ENCODE measurements at regions not wholly inside any gene's neighbourhood (a gene's known extent, or its start where the extent isn't known, plus 50 kb on each side); places are given as distances from the start of the nearest gene placed in this dataset.

- intact Hi-C loops (cut with DNase I) = no loop called here
- ATAC-seq = no peak
Measured at GRCh38 chr2:195509551-195509950, 147.5 kb upstream of the SLC39A10 start.

GRCh38 chr2:195508139-195508455, 148.9 kb upstream of the SLC39A10 start:
- intact Hi-C loops (cut with DNase I) = no loop called here
- ATAC-seq (no peak), DNase-seq (ENCODE audit: missing footprints) (no peak)

More at GRCh38 chr2:195509551-195509950, 147.5 kb upstream of the SLC39A10 start:
- no peak for DNase-seq (ENCODE audit: missing footprints)

GRCh38 chr2:195507447-195508138, 149.4 kb upstream of the SLC39A10 start:
- intact Hi-C loops (cut with DNase I) = no loop called here
- DNase-seq (ENCODE audit: missing footprints) = no peak
- ATAC-seq = no peak

GRCh38 chr2:195505701-195506100, 151.3 kb upstream of the SLC39A10 start:
- ATAC-seq = no peak
- no peak for DNase-seq (ENCODE audit: missing footprints)
- intact Hi-C loops (cut with DNase I) = no loop called here

GRCh38 chr2:195503208-195503607, 153.8 kb upstream of the SLC39A10 start:
- DNase-seq (ENCODE audit: missing footprints) = no peak
- intact Hi-C loops (cut with DNase I) = no loop called here
- ATAC-seq = no peak

- intact Hi-C loops (cut with DNase I) = no loop called here
- ATAC-seq = no peak
- no peak for DNase-seq (ENCODE audit: missing footprints)
Measured at GRCh38 chr2:195501746-195502145, 155.3 kb upstream of the SLC39A10 start.

GRCh38 chr2:195500879-195501278, 156.1 kb upstream of the SLC39A10 start:
- DNase-seq (ENCODE audit: missing footprints) (no peak), ATAC-seq (no peak)
- intact Hi-C loops (cut with DNase I) = no loop called here

GRCh38 chr2:195498839-195499490, 158.1 kb upstream of the SLC39A10 start:
- ATAC-seq = no peak
- no peak for DNase-seq (ENCODE audit: missing footprints)
- intact Hi-C loops (cut with DNase I) = no loop called here

GRCh38 chr2:195498176-195498575, 158.8 kb upstream of the SLC39A10 start:
- DNase-seq (ENCODE audit: missing footprints) = no peak
- ATAC-seq = no peak
- intact Hi-C loops (cut with DNase I) = no loop called here

GRCh38 chr2:195496991-195497390, 160.0 kb upstream of the SLC39A10 start:
- DNase-seq (ENCODE audit: missing footprints) = no peak
- intact Hi-C loops (cut with DNase I) = no loop called here
- no peak for ATAC-seq

GRCh38 chr2:195495966-195496365, 161.1 kb upstream of the SLC39A10 start:
- no peak for DNase-seq (ENCODE audit: missing footprints)
- intact Hi-C loops (cut with DNase I) = no loop called here
- no peak for ATAC-seq

GRCh38 chr2:195495351-195495750, 161.7 kb upstream of the SLC39A10 start:
- ATAC-seq = no peak
- intact Hi-C loops (cut with DNase I) = no loop called here

GRCh38 chr2:195494451-195494850, 162.6 kb upstream of the SLC39A10 start:
- no peak for DNase-seq (ENCODE audit: missing footprints)
- intact Hi-C loops (cut with DNase I) = no loop called here
- no peak for ATAC-seq

More at GRCh38 chr2:195495351-195495750, 161.7 kb upstream of the SLC39A10 start:
- no peak for DNase-seq (ENCODE audit: missing footprints)

GRCh38 chr2:195493416-195493815, 163.6 kb upstream of the SLC39A10 start:
- ATAC-seq (no peak), DNase-seq (ENCODE audit: missing footprints) (no peak)
- intact Hi-C loops (cut with DNase I) = no loop called here

GRCh38 chr2:195490319-195490718, 166.7 kb upstream of the SLC39A10 start:
- intact Hi-C loops (cut with DNase I) = no loop called here
- DNase-seq (ENCODE audit: missing footprints) (no peak), ATAC-seq (no peak)

GRCh38 chr2:195489101-195489500, 167.9 kb upstream of the SLC39A10 start:
- intact Hi-C loops (cut with DNase I) = no loop called here
- no peak for ATAC-seq
- DNase-seq (ENCODE audit: missing footprints) = no peak

- intact Hi-C loops (cut with DNase I) = no loop called here
Measured at GRCh38 chr2:195488567-195488966, 168.5 kb upstream of the SLC39A10 start.

GRCh38 chr2:195486987-195487644, 169.9 kb upstream of the SLC39A10 start:
- DNase-seq (ENCODE audit: missing footprints) (no peak), ATAC-seq (no peak)
- intact Hi-C loops (cut with DNase I) = no loop called here

More at GRCh38 chr2:195488567-195488966, 168.5 kb upstream of the SLC39A10 start:
- ATAC-seq (no peak), DNase-seq (ENCODE audit: missing footprints) (no peak)

- DNase-seq (ENCODE audit: missing footprints) = no peak
- no peak for ATAC-seq
- intact Hi-C loops (cut with DNase I) = no loop called here
Measured at GRCh38 chr2:195486520-195486919, 170.5 kb upstream of the SLC39A10 start.

- no peak for DNase-seq (ENCODE audit: missing footprints)
- no peak for ATAC-seq
- intact Hi-C loops (cut with DNase I) = no loop called here
Measured at GRCh38 chr2:195482010-195482409, 175.0 kb upstream of the SLC39A10 start.

Data from Right ventricle myocardium inferior (tissue), 1 donor.